H1 (cell line): ENCODE measurements at regions not wholly inside any gene's neighbourhood (a gene's known extent, or its start where the extent isn't known, plus 50 kb on each side); places are given as distances from the start of the nearest gene placed in this dataset.

ENCODE experiments used
- CHD7 ChIP-seq: fragments of 300-600 bp; sonication (generic); IDR thresholded peaks from 2 replicates; pipeline ENCODE4 v1.7.1; 2012; ENCODE audit warnings: low read length, moderate library complexity, mild to moderate bottlenecking, inconsistent platforms; ENCODE audit not compliant: insufficient replicate concordance
- EP300 ChIP-seq, 2 experiments: IDR thresholded peaks; 1 replicate in 1 of 2; 2 replicates in 1 of 2; pipeline ENCODE4 v1.6.1; 2011 to 2012; ENCODE audit warnings: low read depth in 2 of 2, low read length in 2 of 2, mild to moderate bottlenecking in 2 of 2, borderline replicate concordance in 1 of 2, inconsistent platforms in 1 of 2, moderate library complexity in 1 of 2
- FOSL1 ChIP-seq: IDR thresholded peaks from 2 replicates; pipeline ENCODE4 v1.6.1; 2011; ENCODE audit warnings: mild to moderate bottlenecking, low read depth, low read length, moderate library complexity; ENCODE audit not compliant: insufficient read depth
- KDM4A ChIP-seq: IDR thresholded peaks from one replicate; pipeline ENCODE4 v1.7.1; 2012; ENCODE audit warnings: low read depth, mild to moderate bottlenecking, moderate library complexity, low read length, inconsistent platforms; ENCODE audit not compliant: severe bottlenecking
- PHF8 ChIP-seq: fragments of 200-600 bp; sonication (generic); conservative IDR thresholded peaks from 2 replicates; pipeline ENCODE4 v1.7.1; 2012; ENCODE audit warnings: low read depth, mild to moderate bottlenecking, inconsistent platforms, low read length, moderate library complexity
- POLR2A ChIP-seq, 2 experiments: IDR thresholded peaks; 1 replicate in 1 of 2; 2 replicates in 1 of 2; pipeline ENCODE4 v1.6.1; 2011; ENCODE audit warnings: low read depth in 2 of 2, low read length in 2 of 2, mild to moderate bottlenecking in 2 of 2; ENCODE audit errors: control extremely low read depth in 1 of 2
- TF ChIP-seq, protein P1 (sequence below): IDR thresholded peaks from 2 replicates; pipeline ENCODE4 v1.6.1; 2011; ENCODE audit warnings: low read depth, mild to moderate bottlenecking, low read length; ENCODE audit not compliant: insufficient read depth

DNA sequence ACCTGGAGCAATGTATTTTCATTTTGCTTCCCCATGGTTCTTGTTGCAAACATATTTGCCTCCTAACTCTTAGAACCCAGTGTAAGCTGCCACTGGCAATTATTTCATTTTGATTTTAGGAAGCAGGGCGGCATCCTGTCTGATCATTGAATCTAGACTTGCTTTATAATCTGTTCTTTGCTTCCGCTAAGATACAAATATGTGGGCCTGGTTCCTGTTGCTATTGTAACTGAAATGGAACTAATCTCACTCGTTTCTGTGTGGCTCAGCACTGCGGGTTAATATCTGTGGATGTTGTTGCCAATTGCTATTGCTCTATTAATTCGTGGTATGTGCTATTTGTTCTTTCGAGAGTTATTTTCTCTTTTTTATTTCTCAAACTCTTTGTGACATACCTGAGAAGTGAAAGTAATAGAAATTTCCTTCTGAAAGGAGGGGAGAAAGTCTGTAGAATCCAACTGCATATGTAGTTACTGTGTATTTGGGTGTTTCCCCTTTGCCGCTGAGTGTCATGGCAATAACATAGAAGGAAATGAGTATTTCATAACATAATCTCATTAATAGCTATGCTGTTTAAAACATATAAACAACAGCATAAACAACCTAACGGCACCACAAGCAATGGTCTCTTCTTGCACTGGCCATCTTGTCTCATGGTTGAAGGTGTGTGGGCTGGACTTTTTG lies 62.4 kb downstream of the FZD1 start (continued):
- TF ChIP-seq CHD7 (no peak), FOSL1 (no peak), PHF8 (no peak), POLR2A (IDR thresholded peaks at IDR 0.05; ENCODE audit: control extremely low read depth in 1 of 2, low read depth in 2 of 2, low read length in 2 of 2) (no peak), EP300 (IDR thresholded peaks at IDR 0.05; ENCODE audit: borderline replicate concordance in 1 of 2, low read depth in 2 of 2, low read length in 2 of 2) (no peak), KDM4A (no peak)
- TF ChIP-seq, protein P1, sequence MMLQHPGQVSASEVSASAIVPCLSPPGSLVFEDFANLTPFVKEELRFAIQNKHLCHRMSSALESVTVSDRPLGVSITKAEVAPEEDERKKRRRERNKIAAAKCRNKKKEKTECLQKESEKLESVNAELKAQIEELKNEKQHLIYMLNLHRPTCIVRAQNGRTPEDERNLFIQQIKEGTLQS = no peak
